ENCODE measurements at regions not wholly inside any gene's neighbourhood (a gene's known extent, or its start where the extent isn't known, plus 50 kb on each side); places are given as distances from the start of the nearest gene placed in this dataset.

DNA sequence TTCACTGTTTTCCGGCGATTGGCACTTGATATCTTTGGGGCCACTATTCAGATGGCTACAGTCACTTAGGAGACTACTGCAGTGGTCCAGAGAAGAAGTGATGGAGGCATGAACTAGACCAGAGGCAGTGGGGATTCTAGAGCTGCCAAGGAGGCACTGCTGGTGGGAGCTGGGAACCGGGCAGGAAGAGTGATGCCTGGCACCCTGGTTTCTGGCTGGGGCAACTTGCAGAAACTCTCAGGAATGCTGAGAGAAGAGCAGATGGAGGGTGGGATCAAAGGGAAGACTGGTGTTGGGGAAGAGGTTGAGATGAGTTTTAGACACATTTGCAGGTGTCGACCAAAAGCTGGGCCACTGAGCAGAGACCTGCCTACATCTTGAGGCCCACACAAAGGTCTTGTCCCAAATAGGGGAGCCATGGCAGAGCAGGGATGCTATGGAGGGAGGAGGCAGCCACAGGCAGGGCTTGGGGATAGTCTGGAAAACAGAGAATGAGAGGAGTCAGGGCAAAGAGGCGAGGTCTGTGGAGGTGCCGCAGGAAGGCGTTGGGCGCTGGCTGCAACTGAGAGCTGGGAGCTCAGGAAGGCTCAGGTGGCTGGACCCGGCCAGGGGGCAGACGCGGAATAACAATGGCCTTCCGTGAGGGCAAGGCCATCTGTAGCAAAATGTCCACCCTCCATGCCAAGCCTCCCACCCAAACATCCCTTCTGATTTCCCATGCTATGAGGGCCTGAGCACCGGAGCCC is 118.9 kb downstream of the TOMM20 start:
- TF ChIP-seq CEBPB (IDR thresholded peaks at IDR 0.05): no peak
- no peak for TF ChIP-seq FOXM1 (IDR thresholded peaks at IDR 0.05; ENCODE audit: borderline replicate concordance, low read depth)
- no peak for TF ChIP-seq MAX (IDR thresholded peaks at IDR 0.05)
- no peak for TF ChIP-seq YY1 (IDR thresholded peaks at IDR 0.05; ENCODE audit: low read depth)
- TF ChIP-seq EGR1 (IDR thresholded peaks at IDR 0.05): no peak
- no peak for TF ChIP-seq EP300 (IDR thresholded peaks at IDR 0.05; ENCODE audit: borderline replicate concordance)
- TF ChIP-seq RAD21 (IDR thresholded peaks at IDR 0.05; ENCODE audit: low read depth): no peak
- TF ChIP-seq USF1 (IDR thresholded peaks at IDR 0.05): no peak
- TF ChIP-seq CREB1 (IDR thresholded peaks at IDR 0.05; ENCODE audit: low read depth): no peak
- TF ChIP-seq, protein P1, sequence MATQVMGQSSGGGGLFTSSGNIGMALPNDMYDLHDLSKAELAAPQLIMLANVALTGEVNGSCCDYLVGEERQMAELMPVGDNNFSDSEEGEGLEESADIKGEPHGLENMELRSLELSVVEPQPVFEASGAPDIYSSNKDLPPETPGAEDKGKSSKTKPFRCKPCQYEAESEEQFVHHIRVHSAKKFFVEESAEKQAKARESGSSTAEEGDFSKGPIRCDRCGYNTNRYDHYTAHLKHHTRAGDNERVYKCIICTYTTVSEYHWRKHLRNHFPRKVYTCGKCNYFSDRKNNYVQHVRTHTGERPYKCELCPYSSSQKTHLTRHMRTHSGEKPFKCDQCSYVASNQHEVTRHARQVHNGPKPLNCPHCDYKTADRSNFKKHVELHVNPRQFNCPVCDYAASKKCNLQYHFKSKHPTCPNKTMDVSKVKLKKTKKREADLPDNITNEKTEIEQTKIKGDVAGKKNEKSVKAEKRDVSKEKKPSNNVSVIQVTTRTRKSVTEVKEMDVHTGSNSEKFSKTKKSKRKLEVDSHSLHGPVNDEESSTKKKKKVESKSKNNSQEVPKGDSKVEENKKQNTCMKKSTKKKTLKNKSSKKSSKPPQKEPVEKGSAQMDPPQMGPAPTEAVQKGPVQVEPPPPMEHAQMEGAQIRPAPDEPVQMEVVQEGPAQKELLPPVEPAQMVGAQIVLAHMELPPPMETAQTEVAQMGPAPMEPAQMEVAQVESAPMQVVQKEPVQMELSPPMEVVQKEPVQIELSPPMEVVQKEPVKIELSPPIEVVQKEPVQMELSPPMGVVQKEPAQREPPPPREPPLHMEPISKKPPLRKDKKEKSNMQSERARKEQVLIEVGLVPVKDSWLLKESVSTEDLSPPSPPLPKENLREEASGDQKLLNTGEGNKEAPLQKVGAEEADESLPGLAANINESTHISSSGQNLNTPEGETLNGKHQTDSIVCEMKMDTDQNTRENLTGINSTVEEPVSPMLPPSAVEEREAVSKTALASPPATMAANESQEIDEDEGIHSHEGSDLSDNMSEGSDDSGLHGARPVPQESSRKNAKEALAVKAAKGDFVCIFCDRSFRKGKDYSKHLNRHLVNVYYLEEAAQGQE (IDR thresholded peaks at IDR 0.05; ENCODE audit: low read depth): no peak
- no peak for TF ChIP-seq TCF12 (IDR thresholded peaks at IDR 0.05; ENCODE audit: low read depth)
- TF ChIP-seq ZBTB7A (IDR thresholded peaks at IDR 0.05; ENCODE audit: low read depth): no peak

DNA sequence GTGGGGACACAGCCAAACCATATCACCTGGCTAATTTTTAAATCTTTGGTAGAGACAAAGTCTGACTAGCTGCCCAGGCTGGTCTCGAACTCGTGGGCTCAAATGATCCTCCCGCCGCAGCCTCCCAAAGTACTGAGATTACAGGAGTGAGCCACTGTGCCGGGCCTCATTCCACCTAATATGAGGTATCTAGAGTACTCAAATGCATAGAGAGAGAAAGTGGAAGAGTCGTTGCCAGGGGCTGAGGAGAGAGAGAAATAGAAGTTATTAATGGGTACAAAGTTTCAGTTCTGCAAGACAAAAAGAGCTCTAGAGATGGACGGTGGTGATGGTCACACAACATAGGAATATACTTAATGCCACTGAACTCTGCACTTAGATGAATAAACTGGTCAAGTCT is 119.6 kb downstream of the TOMM20 start:
- TF ChIP-seq NFIC (IDR thresholded peaks at IDR 0.05) (no peak), FOXM1 (IDR thresholded peaks at IDR 0.05; ENCODE audit: borderline replicate concordance, low read depth) (no peak), CEBPB (IDR thresholded peaks at IDR 0.05) (no peak), RAD21 (IDR thresholded peaks at IDR 0.05; ENCODE audit: low read depth) (no peak), USF1 (IDR thresholded peaks at IDR 0.05) (no peak), EGR1 (IDR thresholded peaks at IDR 0.05) (no peak), EP300 (IDR thresholded peaks at IDR 0.05; ENCODE audit: borderline replicate concordance) (no peak), CREB1 (IDR thresholded peaks at IDR 0.05; ENCODE audit: low read depth) (no peak), YY1 (IDR thresholded peaks at IDR 0.05; ENCODE audit: low read depth) (no peak), TCF12 (IDR thresholded peaks at IDR 0.05; ENCODE audit: low read depth) (no peak), ZBTB7A (IDR thresholded peaks at IDR 0.05; ENCODE audit: low read depth) (no peak)

DNA sequence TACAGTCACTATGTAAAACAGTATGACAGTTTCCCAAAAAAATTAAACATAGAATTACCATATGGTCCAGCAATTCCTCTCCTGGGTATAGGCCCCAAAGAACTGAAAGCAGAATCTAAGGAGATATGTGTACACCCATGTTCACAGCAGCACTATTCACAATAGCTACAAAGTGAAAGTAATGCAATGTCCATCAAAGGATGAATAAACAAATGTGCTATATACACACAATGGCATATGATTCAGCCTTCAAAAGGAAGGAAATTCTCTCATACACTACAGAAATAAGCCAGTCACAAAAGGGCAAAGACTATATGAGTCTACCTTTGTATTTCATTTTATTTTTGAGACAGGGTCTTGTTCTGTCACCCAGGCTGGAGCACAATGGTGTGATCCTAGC is 120.4 kb downstream of the TOMM20 start:
- TF ChIP-seq FOXM1 (IDR thresholded peaks at IDR 0.05; ENCODE audit: borderline replicate concordance, low read depth) (no peak), NFIC (IDR thresholded peaks at IDR 0.05) (no peak)

DNA sequence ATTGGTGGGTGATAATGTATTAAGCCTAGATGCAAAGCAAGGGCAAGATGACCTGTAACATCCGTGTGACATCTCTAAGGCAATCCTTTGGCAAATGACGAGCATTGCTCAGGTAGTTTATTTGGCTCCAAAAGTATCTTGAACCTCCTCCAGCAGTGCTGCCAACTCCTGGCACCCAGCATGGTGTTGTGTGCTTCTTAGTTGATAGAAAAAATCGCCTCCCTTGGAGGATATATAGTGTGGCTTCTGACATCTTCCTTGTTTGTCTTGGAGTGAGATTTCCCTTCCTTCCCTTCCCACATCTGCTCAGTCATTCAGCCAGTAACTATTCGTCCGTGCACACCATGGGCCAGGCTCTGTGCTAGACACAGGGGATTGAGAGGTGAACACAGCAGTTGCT is 121.8 kb downstream of the TOMM20 start:
- TF ChIP-seq, protein P1 (IDR thresholded peaks at IDR 0.05; ENCODE audit: low read depth): no peak
- no peak for TF ChIP-seq TEAD4 (IDR thresholded peaks at IDR 0.05)
- no peak for TF ChIP-seq USF1 (IDR thresholded peaks at IDR 0.05)
- no peak for TF ChIP-seq FOXM1 (IDR thresholded peaks at IDR 0.05; ENCODE audit: borderline replicate concordance, low read depth)
- TF ChIP-seq CREB1 (IDR thresholded peaks at IDR 0.05; ENCODE audit: low read depth): no peak
- no peak for TF ChIP-seq NFIC (IDR thresholded peaks at IDR 0.05)

- TF ChIP-seq TAF1 (IDR thresholded peaks at IDR 0.05; ENCODE audit: low read depth): no peak
- TF ChIP-seq FOXM1 (IDR thresholded peaks at IDR 0.05; ENCODE audit: borderline replicate concordance, low read depth): no peak
- no peak for TF ChIP-seq ZBTB7A (IDR thresholded peaks at IDR 0.05; ENCODE audit: low read depth)
- no peak for TF ChIP-seq NFIC (IDR thresholded peaks at IDR 0.05)
- no peak for TF ChIP-seq TEAD4 (IDR thresholded peaks at IDR 0.05)
- no peak for TF ChIP-seq EGR1 (IDR thresholded peaks at IDR 0.05)
- no peak for TF ChIP-seq CEBPB (IDR thresholded peaks at IDR 0.05)
- TF ChIP-seq MAX (IDR thresholded peaks at IDR 0.05): no peak
- TF ChIP-seq EP300 (IDR thresholded peaks at IDR 0.05; ENCODE audit: borderline replicate concordance): no peak
- no peak for TF ChIP-seq USF1 (IDR thresholded peaks at IDR 0.05)
- no peak for TF ChIP-seq YY1 (IDR thresholded peaks at IDR 0.05; ENCODE audit: low read depth)
- TF ChIP-seq CREB1 (IDR thresholded peaks at IDR 0.05; ENCODE audit: low read depth): no peak
- TF ChIP-seq, protein P1 (IDR thresholded peaks at IDR 0.05; ENCODE audit: low read depth): no peak
- no peak for TF ChIP-seq TCF12 (IDR thresholded peaks at IDR 0.05; ENCODE audit: low read depth)
- no peak for TF ChIP-seq RAD21 (IDR thresholded peaks at IDR 0.05; ENCODE audit: low read depth)
Measured at GRCh38 chr1:235006132-235006721, 122.4 kb downstream of the TOMM20 start.
